Ureter (tissue), 1 donor: ENCODE measurements at regions not wholly inside any gene's neighbourhood (a gene's known extent, or its start where the extent isn't known, plus 50 kb on each side); places are given as distances from the start of the nearest gene placed in this dataset.
"Not testable (repeated sequence)": the region's sequence is repeated elsewhere in the genome, so short reads cannot be mapped to it uniquely, and the experiment has no call there.

Experiments
- DNase-seq: peaks from one replicate; pipeline ENCODE4 v3.0.0-alpha.2; 2020; ENCODE audit warnings: low spot score
- donor health status: DM: yes; HTN: yes; CAD: no.

- DNase-seq, result no peak
These were observed 1042.3 kb downstream of the OTOL1 start for GRCh38 chr3:162538906-162539305.

DNA sequence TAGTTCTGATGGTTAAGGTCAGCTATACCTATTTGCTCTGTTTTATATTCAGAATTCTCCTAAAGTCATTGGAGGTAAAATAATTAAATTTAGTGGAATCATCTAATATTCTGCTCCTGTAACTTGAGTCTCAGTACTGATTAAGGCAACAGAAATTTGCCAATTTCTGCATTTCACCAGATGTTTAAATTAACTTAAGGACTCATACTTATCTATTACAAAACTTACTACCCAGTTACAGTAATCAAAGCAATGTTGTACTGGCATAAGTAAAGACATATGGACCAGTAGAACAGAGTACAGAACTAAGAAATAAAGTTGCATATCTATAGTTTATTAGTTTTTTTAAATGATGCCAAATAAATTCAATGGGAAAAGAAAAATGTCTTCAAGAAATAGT lies 1043.8 kb downstream of the OTOL1 start:
- DNase-seq, result no peak

DNA sequence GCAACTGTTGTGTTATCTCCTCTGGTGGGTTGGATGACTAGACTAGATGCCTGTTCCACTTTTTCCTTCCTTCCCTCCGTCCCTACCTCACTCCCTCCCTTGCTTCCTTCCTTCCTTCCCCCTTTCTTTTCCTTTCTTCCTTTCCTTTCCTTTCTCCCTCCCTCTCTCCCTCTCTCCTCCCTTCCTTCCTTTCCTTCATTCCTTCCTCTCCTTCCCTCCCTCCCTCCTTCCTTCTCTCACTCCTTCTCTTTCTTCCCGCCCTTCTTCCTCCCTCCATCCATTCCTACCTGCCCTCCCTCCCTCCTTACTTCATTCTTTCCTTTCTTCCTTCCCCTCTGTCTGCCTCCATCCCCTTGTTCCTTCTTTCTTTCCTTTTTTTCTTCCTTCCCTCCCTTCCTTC lies 1045.3 kb downstream of the OTOL1 start:
- no peak for DNase-seq

GRCh38 chr3:162544246-162544645 lies 1047.6 kb downstream of the OTOL1 start:
- no peak for DNase-seq

DNA sequence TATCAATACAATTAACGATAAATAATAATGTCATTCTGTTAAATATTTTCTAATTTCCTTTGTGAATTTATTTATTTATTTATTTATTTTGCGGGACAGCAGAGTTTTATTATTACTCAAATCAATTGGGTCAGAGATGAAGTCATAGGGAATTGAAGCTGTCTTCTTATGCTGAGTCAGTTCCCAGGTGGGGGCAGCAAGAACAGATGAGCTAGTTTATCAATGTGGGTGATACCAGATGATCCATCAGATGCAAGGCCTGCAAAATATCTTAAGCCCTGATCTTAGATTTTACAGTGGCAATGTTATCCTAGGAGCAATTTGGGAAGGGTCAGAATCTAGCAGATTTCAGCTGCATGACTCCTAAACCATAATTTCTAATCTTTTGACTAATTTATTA lies 1050.3 kb downstream of the OTOL1 start:
- DNase-seq, result no peak

- no peak for DNase-seq
These were observed 1050.7 kb downstream of the OTOL1 start for GRCh38 chr3:162547321-162547720.

GRCh38 chr3:162555761-162556160 lies 1059.2 kb downstream of the OTOL1 start:
- DNase-seq, result no peak

DNA sequence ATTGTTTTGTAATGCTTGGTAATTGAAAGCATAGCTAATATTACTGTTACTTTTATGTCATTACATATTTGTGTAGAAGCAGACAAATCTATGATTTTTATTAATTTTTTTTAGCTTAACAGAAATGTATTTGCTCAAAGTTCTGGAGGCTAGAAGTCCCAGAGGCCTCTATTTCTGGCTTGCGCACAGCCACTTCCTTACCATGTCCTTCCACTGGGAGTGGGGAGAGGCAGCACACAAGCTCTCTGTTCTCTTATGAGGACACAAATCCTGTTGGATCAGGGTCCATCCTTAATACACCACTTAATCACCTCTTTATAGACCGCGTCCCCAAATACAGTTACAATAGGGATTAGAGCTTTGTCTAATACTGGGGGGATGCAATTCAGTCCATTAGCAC lies 1061.4 kb downstream of the OTOL1 start:
- DNase-seq, result no peak

DNA sequence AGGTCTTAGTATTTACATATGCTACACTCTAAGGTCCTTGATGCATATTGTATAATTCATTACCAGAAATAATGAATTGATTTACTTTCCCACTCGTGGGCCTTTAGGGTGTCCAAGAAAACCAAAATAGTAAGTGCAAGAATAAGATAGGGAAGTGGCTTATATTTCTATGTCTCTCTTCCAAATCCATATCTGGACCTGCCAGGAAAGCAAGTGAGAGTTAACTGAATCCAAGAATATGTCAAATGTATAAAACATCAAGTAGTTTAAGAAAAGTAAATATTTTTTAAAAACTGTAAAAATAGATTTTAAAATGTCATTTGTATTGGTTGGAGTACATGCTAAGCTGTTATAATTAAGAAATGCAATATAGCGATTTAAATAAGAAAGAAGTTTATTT lies 1072.1 kb downstream of the OTOL1 start:
- no peak for DNase-seq

- no peak for DNase-seq
These were observed 1072.7 kb downstream of the OTOL1 start for GRCh38 chr3:162569314-162569713.

DNA sequence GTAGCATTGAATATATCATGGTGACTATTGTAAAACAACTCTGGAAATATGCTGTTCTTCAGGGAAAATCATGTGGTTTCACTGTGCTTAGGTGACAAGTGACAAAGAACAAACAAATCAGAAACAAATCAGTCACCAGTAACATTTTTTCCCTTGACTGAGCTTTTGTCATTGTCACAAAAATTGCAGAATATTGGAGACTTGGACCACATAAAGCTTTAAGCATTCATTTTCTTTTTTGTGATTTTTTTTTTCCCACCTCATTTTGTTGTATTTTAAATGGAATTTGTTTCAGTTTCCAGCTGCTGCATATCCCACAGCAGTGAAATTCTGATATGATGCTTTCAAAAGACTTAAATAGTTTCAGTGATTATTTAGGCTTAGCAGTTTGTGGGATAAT lies 1088.4 kb downstream of the OTOL1 start:
- DNase-seq, result no peak

DNA sequence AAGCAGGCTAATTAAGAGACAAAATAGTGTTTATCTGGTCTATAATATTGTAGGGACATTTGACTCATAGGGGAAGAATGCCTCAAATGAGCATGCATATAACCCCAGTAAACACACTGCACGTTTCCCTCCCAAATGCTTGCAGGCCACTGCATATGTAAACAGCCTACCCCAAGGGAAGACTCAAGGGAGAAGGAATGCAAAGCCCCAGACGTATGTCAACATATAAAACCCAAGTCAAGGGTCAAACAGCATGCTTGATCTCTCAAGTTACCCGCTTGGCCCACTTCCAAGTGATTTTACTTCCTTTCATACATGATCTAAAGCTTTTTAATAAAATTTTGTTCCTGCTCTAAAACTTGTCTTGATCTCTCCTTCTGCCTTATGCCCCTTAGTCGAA lies 1090.0 kb downstream of the OTOL1 start:
- DNase-seq, result no peak

GRCh38 chr3:162597226-162597625 lies 1100.6 kb downstream of the OTOL1 start:
- no peak for DNase-seq

DNA sequence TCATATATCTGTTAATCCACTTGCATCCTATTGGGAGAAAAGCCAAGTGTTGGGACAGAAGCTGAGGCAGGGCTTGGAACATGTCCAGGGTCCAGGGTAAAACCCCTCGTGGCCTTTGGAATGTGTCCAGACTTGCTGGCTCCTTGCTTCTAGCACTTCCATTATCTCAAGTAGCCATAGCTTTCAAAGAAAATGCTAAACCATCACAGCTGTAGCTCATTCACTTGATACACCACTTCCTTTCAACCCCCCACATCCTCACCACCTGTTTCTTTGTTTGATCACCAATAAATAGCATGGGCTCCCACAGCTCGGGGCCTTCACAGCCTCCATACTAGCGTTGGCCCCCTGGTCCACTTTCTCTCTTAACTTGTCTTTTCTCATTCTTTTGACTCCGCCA lies 1101.9 kb downstream of the OTOL1 start:
- DNase-seq, result not testable (repeated sequence)

GRCh38 chr3:162599742-162600141 lies 1103.1 kb downstream of the OTOL1 start:
- DNase-seq, result not testable (repeated sequence)

DNA sequence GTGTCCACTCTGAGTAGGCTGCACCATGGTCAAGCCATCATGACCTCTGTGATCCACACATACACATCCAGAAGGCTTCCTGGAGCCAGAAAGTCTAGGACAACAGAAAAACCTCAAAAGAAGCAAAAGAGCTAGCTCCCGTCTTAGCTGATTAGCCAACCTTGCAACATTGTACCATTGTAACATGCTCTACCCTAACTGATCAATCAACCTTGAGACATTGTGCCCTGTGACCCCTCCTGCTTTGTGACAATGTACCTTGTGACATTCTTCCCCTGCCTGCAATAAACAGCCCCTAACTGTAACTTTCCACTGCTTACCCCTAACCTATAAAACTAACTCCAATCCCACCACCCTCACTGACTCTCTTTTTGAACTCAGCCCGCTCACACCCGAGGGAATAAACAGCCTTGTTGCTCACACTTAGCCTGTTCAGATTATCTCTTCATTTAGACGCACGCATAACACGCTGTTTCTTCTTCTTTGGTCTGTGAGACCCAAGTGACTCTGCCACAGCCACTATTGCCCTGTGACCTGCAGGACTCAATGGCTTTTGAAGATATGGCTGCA lies 1104.6 kb downstream of the OTOL1 start:
- no peak for DNase-seq

- DNase-seq, result no peak
These were observed 1106.0 kb downstream of the OTOL1 start for GRCh38 chr3:162602619-162603018.

- no peak for DNase-seq
These were observed 1109.1 kb downstream of the OTOL1 start for GRCh38 chr3:162605651-162606204.

DNA sequence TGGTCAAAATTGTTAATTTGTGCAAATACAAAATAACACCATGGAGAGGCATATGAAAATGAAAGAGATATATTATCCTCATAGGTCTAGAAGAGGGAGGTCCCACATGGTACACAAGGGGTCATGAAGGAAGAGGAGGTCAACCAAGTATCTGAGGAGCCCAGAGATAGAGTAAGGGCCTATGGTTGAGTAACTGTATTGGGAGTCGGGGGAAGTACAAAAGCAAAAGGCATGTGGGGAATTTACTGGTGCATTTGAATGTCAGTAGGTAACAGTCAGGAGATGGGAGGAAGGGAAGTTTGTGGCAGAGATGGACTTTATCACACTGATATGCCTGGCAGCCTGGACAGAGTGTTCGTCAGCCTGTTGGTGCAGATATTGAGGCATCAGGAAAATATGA lies 1113.7 kb downstream of the OTOL1 start:
- no peak for DNase-seq

- no peak for DNase-seq
These were observed 1116.4 kb downstream of the OTOL1 start for GRCh38 chr3:162612991-162613390.

- no peak for DNase-seq
These were observed 1129.6 kb downstream of the OTOL1 start for GRCh38 chr3:162626172-162626571.

GRCh38 chr3:162628531-162628930 lies 1131.9 kb downstream of the OTOL1 start:
- no peak for DNase-seq

DNA sequence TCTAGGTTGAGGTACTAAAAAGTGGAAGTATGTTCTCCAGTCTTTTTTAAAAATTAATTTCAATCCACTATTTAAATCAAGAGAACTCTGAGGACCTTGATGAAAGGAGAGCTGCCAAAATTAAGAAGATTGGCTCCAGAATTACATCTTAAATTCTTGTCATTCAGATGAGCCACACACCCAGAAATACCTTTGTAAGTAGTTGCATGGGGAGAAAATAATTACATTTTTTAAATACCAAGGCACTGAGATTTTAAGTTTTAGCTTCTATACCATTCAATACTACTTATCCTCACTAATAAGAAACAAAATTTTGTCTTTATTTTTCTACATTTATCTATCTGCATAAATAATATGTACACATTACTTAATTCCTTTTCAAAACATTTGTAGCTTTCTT lies 1132.8 kb downstream of the OTOL1 start:
- no peak for DNase-seq

DNA sequence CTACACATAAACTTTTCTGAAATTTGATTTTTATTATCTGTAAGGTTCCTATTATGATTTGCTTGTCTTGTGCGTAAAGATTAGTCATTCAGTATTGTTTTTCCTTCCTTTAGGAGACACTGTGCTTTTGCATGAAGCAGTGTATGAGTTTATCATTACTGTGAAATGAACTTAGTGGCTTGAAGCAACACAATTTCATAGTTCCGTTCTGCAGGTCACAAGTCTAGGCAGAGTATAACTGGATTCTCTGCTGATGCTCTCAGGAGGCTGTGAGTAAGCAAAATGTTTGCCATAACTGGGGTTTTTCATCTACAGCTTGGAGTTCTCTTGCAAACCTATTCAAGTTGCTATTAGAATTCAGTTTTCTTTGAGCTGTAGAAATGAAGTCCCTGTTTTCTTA lies 1136.1 kb downstream of the OTOL1 start:
- DNase-seq, result no peak
